ENCODE measurements at regions not wholly inside any gene's neighbourhood (a gene's known extent, or its start where the extent isn't known, plus 50 kb on each side); places are given as distances from the start of the nearest gene placed in this dataset.
A peak's percentile ranks its signal among the peaks of the same experiment; 100 is the strongest.

- no CpG with 5 or more reads among the region's 1 CpG for WGBS, 2 donors (ENCODE audit: extremely low coverage in 2 of 2, insufficient read length in 2 of 2, insufficient replicate concordance in 1 of 2)
- peaks cover 21 to 27% of the 10 kb centered on the region in 2 donors for H3K4me1 ChIP-seq (ENCODE audit: control insufficient read depth in 2 of 2, insufficient read depth in 1 of 2, low read depth in 1 of 2, low read length in 2 of 2)
- no peak overlapping the region for H4K91ac ChIP-seq (ENCODE audit: low read depth, low read length, poor library complexity)
- H3K27ac ChIP-seq (replicated peaks; ENCODE audit: low read length) = no peak overlapping the region
- H3K4me3 ChIP-seq (ENCODE audit: low read length in 2 of 2) = no peak overlapping the region
- no peak overlapping the region for H4K8ac ChIP-seq (ENCODE audit: low read depth, low read length)
- no peak overlapping the region for H2BK12ac ChIP-seq (ENCODE audit: low read length)
- no peaks in the 10 kb centered on the region for H3K9me3 ChIP-seq (replicated peaks in 1 of 2; ENCODE audit: control insufficient read depth in 2 of 2, insufficient read depth in 1 of 2, low read depth in 1 of 2, low read length in 2 of 2)
- no peak overlapping the region for H3K4ac ChIP-seq (ENCODE audit: low read length)
- no peak overlapping the region for H3K18ac ChIP-seq (ENCODE audit: low read length)
- no peak overlapping the region for H2BK15ac ChIP-seq (ENCODE audit: low read length)
- no peak overlapping the region for H2BK5ac ChIP-seq (ENCODE audit: low read length)
- DNase-seq (ENCODE audit: low spot score) = no peak
- H2AK5ac ChIP-seq (ENCODE audit: low read depth, low read length) = no peak overlapping the region
- H2BK120ac ChIP-seq (ENCODE audit: low read depth, low read length) = no peak overlapping the region
- H3K4me2 ChIP-seq (ENCODE audit: insufficient read depth, low read length, poor library complexity, severe bottlenecking) = no peak overlapping the region
- H3K14ac ChIP-seq (ENCODE audit: low read length) = no peak overlapping the region
- H3K79me1 ChIP-seq (ENCODE audit: low read depth, low read length) = no peaks in the 10 kb centered on the region
- no peaks in the 10 kb centered on the region for H3K36me3 ChIP-seq (replicated peaks in 1 of 2; ENCODE audit: control insufficient read depth in 2 of 2, insufficient read depth in 2 of 2, low read length in 2 of 2)
- no peaks in the 10 kb centered on the region for H3K27me3 ChIP-seq (ENCODE audit: control insufficient read depth in 3 of 3, insufficient read depth in 3 of 3, low read depth in 1 of 3, low read length in 3 of 3)
- no peak overlapping the region for H3K23ac ChIP-seq (ENCODE audit: low read depth, low read length, poor library complexity)
- H2AFZ ChIP-seq (ENCODE audit: low read length) = no peak overlapping the region
- no peak overlapping the region for H3K9ac ChIP-seq (ENCODE audit: low read depth, low read length, poor library complexity)
Measured at GRCh38 chr2:41943159-41943558, 104.7 kb upstream of the PKDCC start.

GRCh38 chr2:41944220-41944880, 103.5 kb upstream of the PKDCC start:
- no peak overlapping the region for H3K23ac ChIP-seq (ENCODE audit: low read depth, low read length, poor library complexity)
- H2AFZ ChIP-seq (ENCODE audit: low read length) = no peak overlapping the region
- no peaks in the 10 kb centered on the region for H3K36me3 ChIP-seq (replicated peaks in 1 of 2; ENCODE audit: control insufficient read depth in 2 of 2, insufficient read depth in 2 of 2, low read length in 2 of 2)
- H3K4me2 ChIP-seq (ENCODE audit: insufficient read depth, low read length, poor library complexity, severe bottlenecking) = no peak overlapping the region
- no peak overlapping the region for H3K4me3 ChIP-seq (ENCODE audit: low read length in 2 of 2)
- H2BK12ac ChIP-seq (ENCODE audit: low read length) = no peak overlapping the region
- no peak overlapping the region for H3K14ac ChIP-seq (ENCODE audit: low read length)
- no peak for DNase-seq (ENCODE audit: low spot score)
- no peak overlapping the region for H3K9ac ChIP-seq (ENCODE audit: low read depth, low read length, poor library complexity)
- H4K91ac ChIP-seq (ENCODE audit: low read depth, low read length, poor library complexity) = no peak overlapping the region
- H3K9me3 ChIP-seq (replicated peaks in 1 of 2; ENCODE audit: control insufficient read depth in 2 of 2, insufficient read depth in 1 of 2, low read depth in 1 of 2, low read length in 2 of 2) = no peaks in the 10 kb centered on the region
- no CpG with 5 or more reads among the region's 9 CpGs for WGBS, 2 donors (ENCODE audit: extremely low coverage in 2 of 2, insufficient read length in 2 of 2, insufficient replicate concordance in 1 of 2)
- no peak overlapping the region for H3K18ac ChIP-seq (ENCODE audit: low read length)
- H3K27ac ChIP-seq (replicated peaks; ENCODE audit: low read length) = no peak overlapping the region
- no peak overlapping the region for H2AK5ac ChIP-seq (ENCODE audit: low read depth, low read length)
- no peak overlapping the region for H3K4ac ChIP-seq (ENCODE audit: low read length)
- no peaks in the 10 kb centered on the region for H3K27me3 ChIP-seq (ENCODE audit: control insufficient read depth in 3 of 3, insufficient read depth in 3 of 3, low read depth in 1 of 3, low read length in 3 of 3)
- no peaks in the 10 kb centered on the region for H3K79me1 ChIP-seq (ENCODE audit: low read depth, low read length)
- H2BK120ac ChIP-seq (ENCODE audit: low read depth, low read length) = no peak overlapping the region
- no peak overlapping the region for H2BK15ac ChIP-seq (ENCODE audit: low read length)
- no peak overlapping the region for H4K8ac ChIP-seq (ENCODE audit: low read depth, low read length)
- H2BK5ac ChIP-seq (ENCODE audit: low read length) = no peak overlapping the region
- peaks cover 23% of the 10 kb centered on the region in 2 donors for H3K4me1 ChIP-seq (ENCODE audit: control insufficient read depth in 2 of 2, insufficient read depth in 1 of 2, low read depth in 1 of 2, low read length in 2 of 2)

- Histone ChIP-seq H2AK5ac (ENCODE audit: low read depth, low read length) (peak overlapping the region; percentile 2), H3K18ac (ENCODE audit: low read length) (peak overlapping the region; percentile 74), H3K79me1 (ENCODE audit: low read depth, low read length) (no peaks in the 10 kb centered on the region), H3K9ac (ENCODE audit: low read depth, low read length, poor library complexity) (no peak overlapping the region), H3K27ac (replicated peaks; ENCODE audit: low read length) (peak overlapping the region; percentile 56), H3K27me3 (ENCODE audit: control insufficient read depth in 3 of 3, insufficient read depth in 3 of 3, low read depth in 1 of 3, low read length in 3 of 3) (no peaks in the 10 kb centered on the region), H4K91ac (ENCODE audit: low read depth, low read length, poor library complexity) (peak overlapping the region; percentile 60), H2BK12ac (ENCODE audit: low read length) (no peak overlapping the region), H3K4ac (ENCODE audit: low read length) (no peak overlapping the region), H3K9me3 (replicated peaks in 1 of 2; ENCODE audit: control insufficient read depth in 2 of 2, insufficient read depth in 1 of 2, low read depth in 1 of 2, low read length in 2 of 2) (no peaks in the 10 kb centered on the region), H3K14ac (ENCODE audit: low read length) (no peak overlapping the region), H3K4me2 (ENCODE audit: insufficient read depth, low read length, poor library complexity, severe bottlenecking) (peak overlapping the region; percentile 27), H3K4me1 (ENCODE audit: control insufficient read depth in 2 of 2, insufficient read depth in 1 of 2, low read depth in 1 of 2, low read length in 2 of 2) (peaks cover 17 to 32% of the 10 kb centered on the region in 2 donors), H2BK5ac (ENCODE audit: low read length) (no peak overlapping the region), H3K4me3 (ENCODE audit: low read length in 2 of 2) (no peak overlapping the region), H2BK15ac (ENCODE audit: low read length) (no peak overlapping the region), H2AFZ (ENCODE audit: low read length) (peak overlapping the region; percentile 61), H3K23ac (ENCODE audit: low read depth, low read length, poor library complexity) (no peak overlapping the region), H3K36me3 (replicated peaks in 1 of 2; ENCODE audit: control insufficient read depth in 2 of 2, insufficient read depth in 2 of 2, low read length in 2 of 2) (no peaks in the 10 kb centered on the region), H2BK120ac (ENCODE audit: low read depth, low read length) (no peak overlapping the region), H4K8ac (ENCODE audit: low read depth, low read length) (no peak overlapping the region)
- no peak for DNase-seq (ENCODE audit: low spot score)
- WGBS, 2 donors (ENCODE audit: extremely low coverage in 2 of 2, insufficient read length in 2 of 2, insufficient replicate concordance in 1 of 2) = no CpG with 5 or more reads among the region's 11 CpGs
Measured at GRCh38 chr2:41947701-41948396, 100.0 kb upstream of the PKDCC start.

- H3K79me1 ChIP-seq (ENCODE audit: low read depth, low read length) = no peaks in the 10 kb centered on the region
- no peak overlapping the region for H2BK12ac ChIP-seq (ENCODE audit: low read length)
- H3K4me3 ChIP-seq (ENCODE audit: low read length in 2 of 2) = no peak overlapping the region
- H3K4ac ChIP-seq (ENCODE audit: low read length) = no peak overlapping the region
- DNase-seq (ENCODE audit: low spot score) = peak; percentile 67
- H3K4me1 ChIP-seq (ENCODE audit: control insufficient read depth in 2 of 2, insufficient read depth in 1 of 2, low read depth in 1 of 2, low read length in 2 of 2) = peaks cover 17 to 32% of the 10 kb centered on the region in 2 donors
- H2AK5ac ChIP-seq (ENCODE audit: low read depth, low read length) = peak overlapping the region; percentile 2
- H4K8ac ChIP-seq (ENCODE audit: low read depth, low read length) = no peak overlapping the region
- no peak overlapping the region for H2BK15ac ChIP-seq (ENCODE audit: low read length)
- peak overlapping the region; percentile 56 for H3K27ac ChIP-seq (replicated peaks; ENCODE audit: low read length)
- no peaks in the 10 kb centered on the region for H3K9me3 ChIP-seq (replicated peaks in 1 of 2; ENCODE audit: control insufficient read depth in 2 of 2, insufficient read depth in 1 of 2, low read depth in 1 of 2, low read length in 2 of 2)
- peak overlapping the region; percentile 27 for H3K4me2 ChIP-seq (ENCODE audit: insufficient read depth, low read length, poor library complexity, severe bottlenecking)
- no peak overlapping the region for H2BK120ac ChIP-seq (ENCODE audit: low read depth, low read length)
- no peak overlapping the region for H3K9ac ChIP-seq (ENCODE audit: low read depth, low read length, poor library complexity)
- WGBS, 2 donors (ENCODE audit: extremely low coverage in 2 of 2, insufficient read length in 2 of 2, insufficient replicate concordance in 1 of 2) = no CpG with 5 or more reads among the region's 3 CpGs
- no peak overlapping the region for H3K14ac ChIP-seq (ENCODE audit: low read length)
- H3K27me3 ChIP-seq (ENCODE audit: control insufficient read depth in 3 of 3, insufficient read depth in 3 of 3, low read depth in 1 of 3, low read length in 3 of 3) = no peaks in the 10 kb centered on the region
- peak overlapping the region; percentile 74 for H3K18ac ChIP-seq (ENCODE audit: low read length)
- H4K91ac ChIP-seq (ENCODE audit: low read depth, low read length, poor library complexity) = no peak overlapping the region
- no peaks in the 10 kb centered on the region for H3K36me3 ChIP-seq (replicated peaks in 1 of 2; ENCODE audit: control insufficient read depth in 2 of 2, insufficient read depth in 2 of 2, low read length in 2 of 2)
- H2AFZ ChIP-seq (ENCODE audit: low read length) = peak overlapping the region; percentile 61
- H3K23ac ChIP-seq (ENCODE audit: low read depth, low read length, poor library complexity) = no peak overlapping the region
- H2BK5ac ChIP-seq (ENCODE audit: low read length) = no peak overlapping the region
Measured at GRCh38 chr2:41948397-41948763, 99.4 kb upstream of the PKDCC start.
